H1 (cell line): ENCODE measurements at regions not wholly inside any gene's neighbourhood (a gene's known extent, or its start where the extent isn't known, plus 50 kb on each side); places are given as distances from the start of the nearest gene placed in this dataset.

Experiments
- HDAC2 ChIP-seq, 2 experiments: fragments of 300-600 bp in 1 of 2; sonication (generic) in 1 of 2; IDR thresholded peaks; 2 replicates each; pipeline ENCODE4 v1.6.1; 2011 to 2012; ENCODE audit warnings: low read depth in 2 of 2, low read length in 2 of 2, mild to moderate bottlenecking in 2 of 2, moderate library complexity in 2 of 2, borderline replicate concordance in 1 of 2, inconsistent platforms in 1 of 2
- TAF1 ChIP-seq: IDR thresholded peaks from 2 replicates; pipeline ENCODE4 v1.6.1; 2011; ENCODE audit warnings: mild to moderate bottlenecking, low read depth, low read length
- TCF12 ChIP-seq: IDR thresholded peaks from 2 replicates; pipeline ENCODE4 v1.6.1; 2011; ENCODE audit warnings: low read depth, mild to moderate bottlenecking, low read length
- TF ChIP-seq, protein P1 (sequence below), 3 experiments: IDR thresholded peaks; 1 replicate in 2 of 3; 2 replicates in 1 of 3; pipeline versions ENCODE4 v1.5.1 to v1.6.1; 2011; ENCODE audit warnings: low read length in 3 of 3, mild to moderate bottlenecking in 3 of 3, inconsistent platforms in 2 of 3, low read depth in 1 of 3, moderate library complexity in 1 of 3; ENCODE audit not compliant: insufficient read depth in 1 of 3; ENCODE audit errors: control extremely low read depth in 1 of 3

DNA sequence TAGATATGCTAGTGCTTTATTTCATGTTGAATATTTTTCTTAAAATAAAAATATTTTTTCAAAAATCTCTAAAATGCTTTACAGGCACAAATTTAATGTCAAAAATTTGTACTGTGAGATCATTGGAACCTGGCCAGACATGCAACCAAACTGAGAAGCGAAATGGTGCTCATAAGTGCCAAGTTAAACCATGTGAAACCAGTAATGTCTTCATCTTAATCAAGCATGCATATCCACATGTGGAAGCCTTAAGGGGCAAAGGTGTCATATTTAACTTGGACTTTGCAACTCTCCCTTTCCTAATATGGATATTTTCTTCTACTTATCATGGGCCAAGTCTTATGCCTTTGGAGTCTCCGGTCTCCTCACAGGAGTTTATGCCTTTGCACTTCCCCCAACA lies 208.9 kb upstream of the COL8A1 start:
- no peak for TF ChIP-seq TCF12
- no peak for TF ChIP-seq TAF1
- TF ChIP-seq HDAC2 (IDR thresholded peaks at IDR 0.05; ENCODE audit: borderline replicate concordance in 1 of 2, low read depth in 2 of 2, low read length in 2 of 2) = no peak
- TF ChIP-seq, protein P1, sequence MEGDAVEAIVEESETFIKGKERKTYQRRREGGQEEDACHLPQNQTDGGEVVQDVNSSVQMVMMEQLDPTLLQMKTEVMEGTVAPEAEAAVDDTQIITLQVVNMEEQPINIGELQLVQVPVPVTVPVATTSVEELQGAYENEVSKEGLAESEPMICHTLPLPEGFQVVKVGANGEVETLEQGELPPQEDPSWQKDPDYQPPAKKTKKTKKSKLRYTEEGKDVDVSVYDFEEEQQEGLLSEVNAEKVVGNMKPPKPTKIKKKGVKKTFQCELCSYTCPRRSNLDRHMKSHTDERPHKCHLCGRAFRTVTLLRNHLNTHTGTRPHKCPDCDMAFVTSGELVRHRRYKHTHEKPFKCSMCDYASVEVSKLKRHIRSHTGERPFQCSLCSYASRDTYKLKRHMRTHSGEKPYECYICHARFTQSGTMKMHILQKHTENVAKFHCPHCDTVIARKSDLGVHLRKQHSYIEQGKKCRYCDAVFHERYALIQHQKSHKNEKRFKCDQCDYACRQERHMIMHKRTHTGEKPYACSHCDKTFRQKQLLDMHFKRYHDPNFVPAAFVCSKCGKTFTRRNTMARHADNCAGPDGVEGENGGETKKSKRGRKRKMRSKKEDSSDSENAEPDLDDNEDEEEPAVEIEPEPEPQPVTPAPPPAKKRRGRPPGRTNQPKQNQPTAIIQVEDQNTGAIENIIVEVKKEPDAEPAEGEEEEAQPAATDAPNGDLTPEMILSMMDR (IDR thresholded peaks at IDR 0.05; ENCODE audit: control extremely low read depth in 1 of 3, insufficient read depth in 1 of 3, low read depth in 1 of 3, low read length in 3 of 3) = no peak
